Neural progenitor cell (in vitro differentiated cells): ENCODE measurements at regions not wholly inside any gene's neighbourhood (a gene's known extent, or its start where the extent isn't known, plus 50 kb on each side); places are given as distances from the start of the nearest gene placed in this dataset.

Source experiments
- DNase-seq: peaks from one replicate; pipeline ENCODE4 v3.0.0-alpha.2; 2016; ENCODE audit warnings: low spot score
- H2AFZ ChIP-seq: fragments of 200-600 bp; sonication (generic); replicated peaks from 2 replicates; pipeline ENCODE4 v1.6.1; 2016; ENCODE audit warnings: antibody characterized with exemption
- H3F3A ChIP-seq: fragments of 200-600 bp; sonication (generic); 2 replicates; pipeline ENCODE4 v1.6.1; 2016; ENCODE audit warnings: antibody characterized with exemption, low read depth
- H3K27ac ChIP-seq: fragments of 200-600 bp; sonication (generic); 2 replicates; pipeline ENCODE4 v1.5.1; 2016; ENCODE audit warnings: mild to moderate bottlenecking
- H3K27me3 ChIP-seq: fragments of 200-600 bp; sonication (generic); 2 replicates; pipeline ENCODE4 v1.6.1; 2016; ENCODE audit warnings: mild to moderate bottlenecking, moderate library complexity
- H3K36me3 ChIP-seq: fragments of 200-600 bp; sonication (generic); 2 replicates; pipeline ENCODE4 v1.5.1; 2016
- H3K4me1 ChIP-seq: fragments of 200-600 bp; sonication (generic); 2 replicates; pipeline ENCODE4 v1.6.1; 2016; ENCODE audit warnings: mixed run types
- H3K4me2 ChIP-seq: fragments of 200-600 bp; sonication (generic); 2 replicates; pipeline ENCODE4 v1.6.1; 2016
- H3K4me3 ChIP-seq: fragments of 200-600 bp; sonication (generic); 2 replicates; pipeline ENCODE4 v1.5.1; 2016
- H3K79me2 ChIP-seq: fragments of 200-600 bp; sonication (generic); 2 replicates; pipeline ENCODE4 v1.6.1; 2016; ENCODE audit warnings: low read depth
- H3K9ac ChIP-seq: fragments of 200-600 bp; sonication (generic); 2 replicates; pipeline ENCODE4 v1.6.1; 2016
- H3K9me3 ChIP-seq: fragments of 200-600 bp; sonication (generic); 2 replicates; pipeline ENCODE4 v1.5.1; 2016; ENCODE audit warnings: low read depth
- H4K20me1 ChIP-seq: fragments of 200-600 bp; sonication (generic); 2 replicates; pipeline ENCODE4 v1.6.1; 2016; ENCODE audit warnings: low read depth
- H3K27ac Mint-ChIP-seq: 3 replicates; pipeline ENCODE4 v1.8.0; 2021; ENCODE audit warnings: mixed read lengths
- H3K27me3 Mint-ChIP-seq: 2 replicates; pipeline ENCODE4 v1.8.0; 2022; ENCODE audit warnings: low read depth, mild to moderate bottlenecking, inconsistent platforms, moderate library complexity, mixed read lengths; ENCODE audit not compliant: insufficient read depth
- H3K36me3 Mint-ChIP-seq: 3 replicates; pipeline ENCODE4 v1.8.0; 2021; ENCODE audit warnings: mixed read lengths
- H3K4me1 Mint-ChIP-seq: 3 replicates; pipeline ENCODE4 v1.8.0; 2021; ENCODE audit warnings: mixed read lengths
- H3K4me3 Mint-ChIP-seq: 3 replicates; pipeline ENCODE4 v1.8.0; 2021; ENCODE audit warnings: mild to moderate bottlenecking, moderate library complexity, mixed read lengths
- H3K9me3 Mint-ChIP-seq: 3 replicates; pipeline ENCODE4 v1.8.0; 2020; ENCODE audit warnings: mixed read lengths
- EZH2 ChIP-seq: fragments of 200-600 bp; sonication (generic); IDR thresholded peaks from 2 replicates; pipeline ENCODE4 v1.6.1; 2017; ENCODE audit warnings: antibody characterized with exemption, mild to moderate bottlenecking, moderate library complexity
- EZH2phosphoT487 ChIP-seq: fragments of 200-600 bp; sonication (generic); IDR thresholded peaks from 2 replicates; pipeline ENCODE4 v1.6.1; 2017; ENCODE audit warnings: antibody characterized with exemption
- TF ChIP-seq, protein P1 (sequence below): fragments of 200-600 bp; sonication (generic); IDR thresholded peaks from 2 replicates; pipeline ENCODE4 v1.5.1; 2017; ENCODE audit warnings: antibody characterized with exemption, mild to moderate bottlenecking

DNA sequence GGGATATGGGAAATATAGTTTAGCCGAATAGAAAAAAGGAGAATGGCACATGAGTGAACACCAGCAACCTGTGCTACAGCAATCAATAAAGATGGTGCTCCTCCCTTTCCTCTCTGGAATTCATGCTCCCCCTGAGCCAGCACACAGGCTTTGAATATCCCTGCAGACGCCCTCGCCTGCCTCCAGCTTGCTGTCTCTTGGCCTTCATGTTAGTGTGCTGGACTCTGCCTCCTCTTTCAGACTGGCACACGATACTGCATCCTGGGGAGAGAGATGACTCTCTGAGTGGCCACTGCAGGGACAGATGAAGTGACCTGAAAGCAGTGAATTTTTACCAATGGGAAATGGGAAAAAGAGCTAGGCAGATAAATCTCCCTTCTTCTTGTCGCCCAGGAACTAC is 498.6 kb upstream of the SALL1 start:
- no peaks in the 10 kb centered on the region for H3K36me3 Mint-ChIP-seq
- H3K4me1 Mint-ChIP-seq = peaks cover 5% of the 10 kb centered on the region
- no peaks in the 10 kb centered on the region for H3K36me3 ChIP-seq
- no peaks in the 10 kb centered on the region for H3K79me2 ChIP-seq
- H3K4me2 ChIP-seq = no peak overlapping the region
- H3K27me3 ChIP-seq = no peaks in the 10 kb centered on the region
- no peak overlapping the region for H3K27ac Mint-ChIP-seq
- no peaks in the 10 kb centered on the region for H4K20me1 ChIP-seq
- DNase-seq = no peak
- peaks cover 7% of the 10 kb centered on the region for H3F3A ChIP-seq
- peaks cover 6% of the 10 kb centered on the region for H3K9me3 Mint-ChIP-seq
- peaks cover 2% of the 10 kb centered on the region for H3K27me3 Mint-ChIP-seq
- no peaks in the 10 kb centered on the region for H3K9me3 ChIP-seq
- no peak overlapping the region for H3K4me3 Mint-ChIP-seq
- H3K27ac ChIP-seq = no peak overlapping the region
- TF ChIP-seq, protein P1, sequence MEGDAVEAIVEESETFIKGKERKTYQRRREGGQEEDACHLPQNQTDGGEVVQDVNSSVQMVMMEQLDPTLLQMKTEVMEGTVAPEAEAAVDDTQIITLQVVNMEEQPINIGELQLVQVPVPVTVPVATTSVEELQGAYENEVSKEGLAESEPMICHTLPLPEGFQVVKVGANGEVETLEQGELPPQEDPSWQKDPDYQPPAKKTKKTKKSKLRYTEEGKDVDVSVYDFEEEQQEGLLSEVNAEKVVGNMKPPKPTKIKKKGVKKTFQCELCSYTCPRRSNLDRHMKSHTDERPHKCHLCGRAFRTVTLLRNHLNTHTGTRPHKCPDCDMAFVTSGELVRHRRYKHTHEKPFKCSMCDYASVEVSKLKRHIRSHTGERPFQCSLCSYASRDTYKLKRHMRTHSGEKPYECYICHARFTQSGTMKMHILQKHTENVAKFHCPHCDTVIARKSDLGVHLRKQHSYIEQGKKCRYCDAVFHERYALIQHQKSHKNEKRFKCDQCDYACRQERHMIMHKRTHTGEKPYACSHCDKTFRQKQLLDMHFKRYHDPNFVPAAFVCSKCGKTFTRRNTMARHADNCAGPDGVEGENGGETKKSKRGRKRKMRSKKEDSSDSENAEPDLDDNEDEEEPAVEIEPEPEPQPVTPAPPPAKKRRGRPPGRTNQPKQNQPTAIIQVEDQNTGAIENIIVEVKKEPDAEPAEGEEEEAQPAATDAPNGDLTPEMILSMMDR = no peak
- TF ChIP-seq EZH2phosphoT487 (no peak), EZH2 (no peak)
- no peak overlapping the region for H2AFZ ChIP-seq
- H3K4me3 ChIP-seq = no peak overlapping the region
- no peak overlapping the region for H3K9ac ChIP-seq
- peaks cover 13% of the 10 kb centered on the region for H3K4me1 ChIP-seq

DNA sequence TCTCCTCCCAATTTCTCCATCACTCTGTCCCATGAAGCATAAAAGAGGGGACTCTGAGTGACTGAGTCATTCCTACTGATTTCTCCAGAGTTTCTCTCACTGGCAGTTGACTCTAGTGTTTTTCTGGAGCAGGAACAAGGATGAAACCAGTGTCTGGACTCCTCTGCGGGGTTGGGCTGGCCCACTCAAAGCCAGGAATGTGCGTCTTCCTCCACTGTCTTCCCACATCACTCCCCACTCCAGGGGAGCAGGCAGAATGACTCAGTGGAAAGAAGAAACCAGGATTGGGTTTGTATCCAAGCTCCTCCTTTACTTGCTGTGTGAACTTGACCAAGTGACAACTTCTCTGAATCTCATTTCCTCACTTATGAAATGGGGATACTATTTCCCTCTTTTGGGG is 497.5 kb upstream of the SALL1 start:
- no peak overlapping the region for H3K4me3 Mint-ChIP-seq
- Histone ChIP-seq H3K27me3 (no peaks in the 10 kb centered on the region), H3K79me2 (no peaks in the 10 kb centered on the region), H3K9ac (no peak overlapping the region), H4K20me1 (no peaks in the 10 kb centered on the region), H2AFZ (no peak overlapping the region), H3K4me3 (no peak overlapping the region), H3F3A (peaks cover 7% of the 10 kb centered on the region), H3K27ac (no peak overlapping the region), H3K36me3 (no peaks in the 10 kb centered on the region), H3K4me2 (no peak overlapping the region), H3K4me1 (peaks cover 13% of the 10 kb centered on the region), H3K9me3 (no peaks in the 10 kb centered on the region)
- no peak for TF ChIP-seq EZH2phosphoT487
- no peak for TF ChIP-seq EZH2
- TF ChIP-seq, protein P1 = no peak
- no peak overlapping the region for H3K27ac Mint-ChIP-seq
- H3K36me3 Mint-ChIP-seq = no peaks in the 10 kb centered on the region
- no peak for DNase-seq
- peaks cover 5% of the 10 kb centered on the region for H3K4me1 Mint-ChIP-seq
- H3K9me3 Mint-ChIP-seq = peaks cover 6% of the 10 kb centered on the region
- H3K27me3 Mint-ChIP-seq = peaks cover under 1% of the 10 kb centered on the region

DNA sequence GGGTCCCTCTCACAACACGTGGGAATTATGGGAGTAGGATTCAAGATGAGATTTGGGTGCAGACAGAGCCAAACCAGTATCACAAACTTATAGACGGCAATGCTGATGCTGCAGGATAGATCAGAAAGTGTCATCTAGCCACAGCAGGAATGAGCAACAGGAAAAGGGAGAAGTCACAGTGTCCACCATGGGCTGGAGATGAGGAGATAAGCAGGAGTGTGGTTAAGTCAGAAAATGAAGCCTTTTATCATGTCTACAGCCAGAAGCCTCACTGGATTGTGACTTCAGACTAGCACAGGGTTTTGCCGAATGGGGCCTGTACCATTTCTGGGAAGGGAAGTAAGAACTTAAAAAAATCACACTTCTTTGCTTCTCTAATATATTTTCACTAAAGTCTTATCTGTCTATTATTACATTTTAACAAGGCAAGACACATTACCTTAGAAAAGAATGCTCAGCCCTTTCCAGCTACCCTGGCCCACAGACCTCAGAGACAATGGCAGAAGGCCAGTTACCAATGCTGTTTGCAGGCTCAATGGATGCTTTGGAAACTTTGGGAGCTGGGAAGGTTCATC is 490.2 kb upstream of the SALL1 start:
- H3K4me2 ChIP-seq = no peak overlapping the region
- TF ChIP-seq, protein P1 = no peak
- TF ChIP-seq EZH2phosphoT487 (no peak), EZH2 (no peak)
- H3K4me3 ChIP-seq = no peak overlapping the region
- H3K4me1 Mint-ChIP-seq = peaks cover 12% of the 10 kb centered on the region
- peaks cover 7% of the 10 kb centered on the region for H3K27me3 Mint-ChIP-seq
- H2AFZ ChIP-seq = no peak overlapping the region
- H3K27ac ChIP-seq = no peak overlapping the region
- no peak overlapping the region for H3K27ac Mint-ChIP-seq
- peaks cover 16% of the 10 kb centered on the region for H3K4me1 ChIP-seq
- H3K27me3 ChIP-seq = no peaks in the 10 kb centered on the region
- H3K36me3 Mint-ChIP-seq = no peaks in the 10 kb centered on the region
- H3K9me3 ChIP-seq = no peaks in the 10 kb centered on the region
- H3K79me2 ChIP-seq = no peaks in the 10 kb centered on the region
- no peaks in the 10 kb centered on the region for H3K36me3 ChIP-seq
- H4K20me1 ChIP-seq = no peaks in the 10 kb centered on the region
- H3K9ac ChIP-seq = no peak overlapping the region
- peaks cover 14% of the 10 kb centered on the region for H3F3A ChIP-seq
- no peak for DNase-seq
- H3K9me3 Mint-ChIP-seq = peaks cover 3% of the 10 kb centered on the region
- H3K4me3 Mint-ChIP-seq = no peak overlapping the region
